HPDE6-E6E7 (cell line): ENCODE measurements at regions not wholly inside any gene's neighbourhood (a gene's known extent, or its start where the extent isn't known, plus 50 kb on each side); places are given as distances from the start of the nearest gene placed in this dataset.
"Not testable (repeated sequence)": the region's sequence is repeated elsewhere in the genome, so short reads cannot be mapped to it uniquely, and the experiment has no call there.

ENCODE experiments used
- DNase-seq: peaks from one replicate; pipeline ENCODE4 v3.0.0; 2011; ENCODE audit warnings: missing footprints; ENCODE audit errors: extremely low spot score

- DNase-seq, result no peak
Observed at GRCh38 chr5:30368064-30368463, 825.4 kb upstream of the CDH6 start.

DNA sequence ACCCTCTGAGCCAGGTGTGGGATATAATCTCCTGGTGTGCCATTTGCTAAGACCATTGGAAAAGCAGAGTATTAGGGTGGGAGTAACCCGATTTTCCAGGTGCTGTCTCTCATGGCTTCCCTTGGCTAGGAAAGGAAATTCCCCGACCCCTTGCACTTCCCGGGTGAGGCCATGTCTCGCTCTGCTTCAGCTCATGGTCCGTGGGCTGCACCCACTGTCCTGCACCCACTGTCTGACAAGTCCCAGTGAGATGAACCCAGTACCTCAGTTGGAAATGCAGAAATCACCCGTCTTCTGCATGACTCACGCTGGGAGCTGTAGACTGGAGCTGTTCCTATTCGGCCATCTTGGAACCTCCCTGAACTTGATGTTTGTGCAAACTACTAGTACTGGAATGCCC lies 828.5 kb upstream of the CDH6 start:
- DNase-seq, result not testable (repeated sequence)

DNA sequence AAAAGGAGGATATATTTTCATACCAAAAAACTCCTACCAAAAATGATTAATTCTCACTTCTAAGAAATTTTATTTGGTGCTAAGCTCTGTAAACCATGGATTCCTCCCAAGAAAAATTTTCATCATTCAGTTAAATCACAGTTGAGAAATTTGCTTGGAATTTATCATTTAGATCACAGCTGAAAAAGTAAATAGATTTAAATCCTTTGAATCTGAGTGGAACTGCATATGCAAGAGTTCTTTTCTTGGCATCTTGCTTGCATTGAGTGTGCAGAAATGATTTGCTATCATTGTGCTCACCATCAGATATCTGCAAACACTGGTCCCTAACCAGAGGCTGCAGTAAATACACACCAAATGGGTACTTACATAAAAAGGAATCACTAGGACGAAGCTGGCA lies 836.1 kb upstream of the CDH6 start:
- no peak for DNase-seq

GRCh38 chr5:30355675-30356074 lies 837.8 kb upstream of the CDH6 start:
- no peak for DNase-seq

- DNase-seq, result no peak
Observed at GRCh38 chr5:30347858-30348257, 845.6 kb upstream of the CDH6 start.

DNA sequence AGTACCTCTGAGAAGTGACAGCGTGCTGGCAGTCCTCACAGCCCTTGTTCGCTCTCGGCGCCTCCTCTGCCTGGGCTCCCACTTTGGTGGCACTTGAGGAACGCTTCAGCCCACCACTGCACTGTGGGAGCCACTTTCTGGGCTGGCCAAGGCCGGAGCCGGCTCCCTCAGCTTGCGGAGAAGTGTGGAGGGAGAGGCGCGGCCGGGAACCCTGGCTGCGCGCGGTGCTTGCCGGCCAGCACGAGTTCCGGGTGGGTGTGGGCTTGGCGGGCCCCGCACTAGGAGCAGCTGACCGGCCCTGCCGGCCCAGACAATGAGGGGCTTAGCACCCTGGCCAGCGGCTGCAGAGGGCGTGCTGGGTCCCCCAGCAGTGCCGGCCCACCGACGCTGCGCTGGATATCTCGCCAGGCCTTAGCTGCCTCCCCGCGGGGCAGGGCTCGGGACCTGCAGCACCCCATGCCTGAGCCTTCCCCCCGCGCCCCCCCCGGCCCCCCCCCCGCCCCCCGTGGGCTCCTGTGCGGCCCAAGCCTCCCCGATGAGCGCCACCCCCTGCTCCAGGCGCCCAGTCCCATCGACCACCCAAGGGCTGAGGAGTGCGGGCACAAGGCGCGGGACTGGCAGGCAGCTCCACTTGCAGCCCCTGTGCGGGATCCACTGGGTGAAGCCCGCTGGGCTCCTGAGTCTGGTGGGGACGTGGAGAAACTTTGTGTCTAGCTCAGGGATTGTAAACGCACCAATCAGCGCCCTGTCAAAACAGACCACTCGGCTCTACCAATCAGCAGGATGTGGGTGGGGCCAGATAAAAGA lies 847.7 kb upstream of the CDH6 start:
- DNase-seq, result not testable (repeated sequence)

DNA sequence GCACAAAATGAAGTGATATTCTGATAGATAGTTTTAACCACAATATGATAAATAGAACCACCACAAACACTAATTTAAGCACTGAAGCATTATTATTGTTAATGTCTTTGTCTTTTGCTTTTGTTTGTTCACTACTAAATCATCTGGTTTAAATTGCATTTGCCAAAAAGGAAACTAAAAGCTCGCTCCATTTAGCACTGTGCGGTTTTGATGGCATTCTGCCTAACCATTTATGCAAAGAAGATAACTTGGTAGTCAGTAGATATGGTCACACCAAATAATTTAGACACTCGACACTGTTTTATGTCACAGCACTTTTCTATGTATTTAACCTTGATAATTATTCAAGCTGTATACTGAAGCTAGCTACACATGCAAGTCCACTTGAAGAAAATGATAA lies 849.8 kb upstream of the CDH6 start:
- no peak for DNase-seq

GRCh38 chr5:30341466-30341865 lies 852.0 kb upstream of the CDH6 start:
- no peak for DNase-seq

GRCh38 chr5:30337084-30337573 lies 856.4 kb upstream of the CDH6 start:
- no peak for DNase-seq

GRCh38 chr5:30331534-30331933 lies 862.0 kb upstream of the CDH6 start:
- no peak for DNase-seq

DNA sequence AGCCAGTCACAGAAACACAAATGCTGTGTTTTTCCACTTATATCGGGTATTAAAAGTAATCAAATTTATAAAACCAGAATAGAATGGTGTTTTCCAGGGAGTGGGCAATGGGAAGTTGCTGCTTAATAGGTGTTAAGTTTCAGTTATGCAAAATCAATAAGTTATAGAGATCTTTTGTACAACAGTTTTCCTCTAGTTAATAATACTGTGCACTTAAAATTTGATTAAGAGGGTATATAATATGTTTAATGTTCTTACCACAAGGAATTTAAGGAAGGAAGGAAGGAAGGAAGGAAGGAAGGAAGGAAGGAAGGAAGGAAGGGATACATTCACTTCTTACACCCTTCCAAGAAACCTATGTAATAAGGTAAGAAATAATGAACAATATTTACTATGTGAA lies 867.7 kb upstream of the CDH6 start:
- DNase-seq, result no peak

DNA sequence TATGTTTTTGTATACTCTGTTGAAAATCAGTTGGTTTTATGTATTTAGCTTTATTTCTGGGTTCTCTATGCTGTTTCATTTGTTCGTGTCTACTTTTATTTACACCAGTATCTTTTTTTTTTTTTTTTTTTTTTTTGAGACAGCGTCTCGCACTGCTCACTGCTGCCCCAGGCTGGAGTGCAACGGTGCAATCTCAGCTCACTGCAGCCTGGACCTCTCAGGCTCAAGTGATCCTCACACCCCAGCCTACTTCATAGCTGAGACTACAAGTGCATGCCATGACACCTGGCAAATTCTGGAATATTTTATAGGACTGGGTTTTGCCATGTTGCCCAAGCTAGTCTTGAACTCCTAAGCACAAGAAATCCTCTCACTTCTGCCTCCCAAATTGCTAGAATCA lies 869.4 kb upstream of the CDH6 start:
- DNase-seq, result no peak

DNA sequence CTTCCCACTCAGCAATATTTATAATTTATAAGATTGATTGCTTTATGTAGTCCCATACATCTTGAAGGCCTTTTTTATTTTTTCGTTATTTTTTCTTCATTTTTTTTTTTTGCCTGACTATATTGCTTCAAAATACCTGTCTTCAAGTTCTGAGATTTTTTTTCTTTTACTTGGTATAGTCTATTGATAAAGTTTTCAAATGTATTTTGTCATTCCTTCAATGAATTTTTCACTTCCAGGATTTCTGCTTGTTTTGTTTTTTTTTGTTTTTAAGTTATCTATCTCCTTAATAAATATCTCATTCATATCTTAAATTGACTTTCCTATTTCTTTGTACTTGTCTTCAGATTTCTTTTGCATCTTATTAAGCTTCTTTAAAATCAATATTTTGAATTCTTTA lies 905.6 kb upstream of the CDH6 start:
- no peak for DNase-seq

GRCh38 chr5:30279237-30279636 lies 914.2 kb upstream of the CDH6 start:
- no peak for DNase-seq

DNA sequence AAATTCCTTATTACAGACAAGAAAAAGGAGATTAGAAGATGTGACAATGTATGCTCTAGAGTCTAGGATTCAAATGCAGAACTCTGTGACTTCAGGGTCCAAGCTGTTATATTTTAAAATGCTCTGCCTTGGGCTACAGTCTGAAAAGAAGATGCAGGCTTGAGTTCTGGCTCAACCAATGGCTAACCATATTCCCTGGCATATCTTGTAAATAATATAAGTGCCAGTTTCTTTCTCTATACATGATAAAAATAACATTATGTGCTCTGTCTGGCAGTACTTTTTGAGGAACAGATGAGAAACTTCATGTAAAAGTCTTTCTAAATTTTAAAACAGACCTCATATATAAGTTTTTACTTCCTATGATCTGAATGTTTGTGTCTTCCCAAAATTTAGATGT lies 926.5 kb upstream of the CDH6 start:
- DNase-seq, result no peak

- no peak for DNase-seq
Observed at GRCh38 chr5:30239331-30240022, 954.0 kb upstream of the CDH6 start.

- no peak for DNase-seq
Observed at GRCh38 chr5:30237189-30237588, 956.3 kb upstream of the CDH6 start.

DNA sequence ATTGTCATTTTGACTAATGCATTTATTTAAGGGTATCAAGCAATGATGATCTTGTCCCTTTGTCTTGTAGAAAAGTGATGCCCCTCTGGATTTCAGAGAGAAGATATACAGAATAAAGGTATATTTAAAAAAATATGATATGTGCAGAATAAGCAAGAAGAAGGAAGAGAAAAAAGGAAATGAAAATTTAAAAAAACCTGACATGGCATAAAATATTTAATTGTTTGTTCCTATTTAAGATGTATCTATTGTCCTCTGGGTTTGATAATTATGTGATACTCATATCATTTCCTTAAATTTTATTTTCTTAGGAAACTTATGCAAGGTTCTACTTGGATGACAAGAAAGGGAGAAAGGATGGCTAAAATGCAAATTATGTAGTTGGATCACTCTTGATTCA lies 983.7 kb upstream of the CDH6 start:
- DNase-seq, result no peak

DNA sequence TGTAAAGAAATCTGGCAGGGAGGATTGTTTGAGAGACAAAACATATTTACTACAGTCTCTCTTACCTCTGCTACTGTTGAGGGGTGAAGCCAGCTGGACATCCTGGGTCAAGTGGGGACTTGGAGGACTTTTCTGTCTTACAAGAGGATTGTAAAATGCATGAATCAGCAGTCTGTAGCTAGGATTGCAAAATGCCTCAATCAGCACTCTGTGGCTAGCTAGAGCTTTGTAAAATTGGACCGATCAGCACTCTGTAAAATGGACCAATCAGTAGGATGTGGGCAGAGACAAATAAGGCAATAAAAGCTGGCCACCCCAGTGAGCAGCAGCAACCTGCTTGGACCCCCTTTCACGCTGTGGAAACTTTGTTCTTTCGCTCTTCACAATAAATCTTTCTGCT lies 995.8 kb upstream of the CDH6 start:
- no peak for DNase-seq

DNA sequence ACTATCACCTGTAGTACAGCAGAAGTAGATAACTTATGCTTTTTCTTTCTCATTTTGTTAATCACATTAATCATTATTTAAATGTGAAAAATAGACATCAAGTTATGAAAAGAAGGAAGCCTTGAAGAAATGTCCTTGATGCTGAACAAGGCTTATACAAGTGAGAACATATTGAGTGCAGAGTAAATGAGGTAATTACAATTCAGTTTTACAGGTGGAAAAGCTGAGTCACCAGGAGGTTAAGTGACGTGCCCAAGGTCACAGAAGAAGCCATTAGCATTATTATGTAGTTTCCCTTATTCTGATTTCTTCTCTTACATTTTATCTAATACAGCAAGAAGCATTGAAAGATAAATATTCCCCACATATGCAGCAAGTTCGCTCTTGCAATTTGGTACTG lies 998.5 kb upstream of the CDH6 start:
- DNase-seq, result no peak

GRCh38 chr5:30194595-30194994 lies 998.9 kb upstream of the CDH6 start:
- no peak for DNase-seq

GRCh38 chr5:30183795-30184194 lies 1009.7 kb upstream of the CDH6 start:
- DNase-seq, result no peak

- peak; percentile 2 for DNase-seq
Observed at GRCh38 chr5:30156156-30156555, 1037.3 kb upstream of the CDH6 start.
